Fibroblast of skin of abdomen (primary cell): ENCODE measurements at regions not wholly inside any gene's neighbourhood (a gene's known extent, or its start where the extent isn't known, plus 50 kb on each side); places are given as distances from the start of the nearest gene placed in this dataset.
A peak's percentile ranks its signal among the peaks of the same experiment; 100 is the strongest.
"Not testable (repeated sequence)": the region's sequence is repeated elsewhere in the genome, so short reads cannot be mapped to it uniquely, and the experiment has no call there.

Experiments used
- DNase-seq: peaks from one replicate; pipeline ENCODE4 v3.0.0-alpha.2; 2013

- DNase-seq, result peak; percentile 72
These were observed 103.1 kb upstream of the TBX18 start for GRCh38 chr6:84867521-84867920.

DNA sequence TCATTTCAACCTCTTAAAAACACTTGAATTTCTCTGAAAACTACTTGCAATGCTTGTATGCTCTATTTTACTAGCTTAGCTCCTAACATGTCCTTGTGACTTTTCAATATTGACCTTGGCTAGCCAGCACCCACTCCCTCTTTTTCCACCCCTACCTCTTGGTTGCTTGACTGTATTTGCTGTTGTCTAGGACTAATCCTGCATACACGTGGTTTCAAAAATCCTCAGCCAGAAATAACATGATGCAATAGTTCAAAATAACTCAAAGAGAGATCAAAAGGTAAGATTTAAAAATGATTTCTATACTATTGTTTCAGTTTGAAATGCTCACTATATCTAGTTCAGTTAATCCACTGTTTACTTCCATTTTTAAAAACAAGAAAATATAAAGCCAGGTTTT, 102.3 kb upstream of the TBX18 start:
- DNase-seq, result no peak

- DNase-seq, result not testable (repeated sequence)
These were observed 101.0 kb upstream of the TBX18 start for GRCh38 chr6:84865372-84865771.

GRCh38 chr6:84862843-84863242, 98.4 kb upstream of the TBX18 start:
- DNase-seq, result no peak

DNA sequence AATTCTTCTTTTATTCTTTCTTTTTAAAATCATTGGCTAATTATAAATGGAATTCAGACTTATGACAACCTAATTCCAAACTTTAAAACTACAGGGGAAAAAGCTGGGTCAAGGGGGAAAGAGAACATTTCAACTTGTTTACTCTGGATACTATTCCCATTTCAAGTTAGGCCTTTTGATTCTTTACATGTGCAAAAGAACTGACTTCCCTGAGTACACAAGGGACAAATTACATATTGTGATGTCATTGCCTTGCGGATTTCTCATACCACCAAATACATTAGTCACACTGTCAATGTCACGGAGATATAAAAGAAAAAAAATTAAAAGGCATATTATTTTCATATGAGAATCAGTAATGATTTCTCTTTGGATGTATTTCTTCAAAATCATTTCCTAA, 96.5 kb upstream of the TBX18 start:
- peak; percentile 23 for DNase-seq

DNA sequence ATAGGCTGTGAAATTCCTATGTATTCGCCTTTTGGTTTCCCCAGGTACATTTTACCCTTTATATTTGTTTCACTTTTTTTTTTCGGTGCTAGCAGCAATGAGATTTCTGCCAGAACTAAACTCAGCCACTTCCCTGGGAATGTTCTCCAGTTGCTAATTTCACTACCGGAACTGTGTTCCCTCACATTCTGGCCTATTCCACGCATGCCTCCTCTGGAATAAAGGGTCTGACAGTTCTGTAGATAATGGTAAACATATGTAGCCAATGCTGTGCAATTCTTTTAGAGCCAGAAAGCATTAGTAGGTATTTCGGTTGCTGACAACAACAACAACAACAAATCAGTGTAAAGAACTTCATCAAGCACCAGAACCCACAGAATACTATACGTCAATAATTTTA, 96.1 kb upstream of the TBX18 start:
- no peak for DNase-seq

GRCh38 chr6:84854811-84855400, 90.5 kb upstream of the TBX18 start:
- peak; percentile 71 for DNase-seq

DNA sequence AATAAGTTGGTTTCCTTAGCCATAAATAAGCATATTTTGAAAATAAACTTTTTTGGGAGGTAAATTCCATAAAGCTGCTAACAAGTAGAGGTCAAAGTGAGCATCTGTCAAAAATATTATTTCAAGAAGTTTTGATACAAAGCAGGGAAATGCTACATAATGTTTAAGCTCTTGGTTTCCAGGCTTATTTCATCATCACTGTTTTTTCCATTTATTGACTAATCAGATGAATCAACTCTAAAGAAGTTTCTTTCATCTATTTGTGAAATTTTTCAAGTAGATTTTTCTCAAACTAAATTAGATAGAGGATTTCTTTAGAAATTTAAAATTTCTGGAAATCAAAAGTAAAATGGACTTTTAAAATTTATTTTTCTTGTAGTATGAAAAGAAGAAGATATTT, 89.5 kb upstream of the TBX18 start:
- peak; percentile 32 for DNase-seq

DNA sequence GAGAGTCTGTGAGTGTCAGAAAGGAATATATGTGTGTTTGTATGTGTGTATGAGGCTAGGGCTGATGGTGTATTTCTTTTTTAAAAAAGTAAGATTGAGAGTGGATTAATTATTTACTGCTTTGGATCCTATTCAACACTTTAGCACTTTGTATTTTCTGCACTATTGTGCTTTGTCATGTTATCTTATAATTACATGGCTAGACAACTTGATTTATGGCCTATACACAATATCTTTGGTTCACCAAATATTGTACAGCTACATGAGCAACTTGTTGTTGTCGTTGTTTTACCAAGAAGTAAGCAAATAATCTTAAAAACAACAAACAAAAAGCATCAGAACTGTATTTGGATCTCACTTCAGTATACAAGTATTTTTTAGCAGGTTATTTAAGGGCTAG, 84.6 kb upstream of the TBX18 start:
- no peak for DNase-seq

- DNase-seq, result peak; percentile 63
These were observed 83.2 kb upstream of the TBX18 start for GRCh38 chr6:84847390-84848160.

DNA sequence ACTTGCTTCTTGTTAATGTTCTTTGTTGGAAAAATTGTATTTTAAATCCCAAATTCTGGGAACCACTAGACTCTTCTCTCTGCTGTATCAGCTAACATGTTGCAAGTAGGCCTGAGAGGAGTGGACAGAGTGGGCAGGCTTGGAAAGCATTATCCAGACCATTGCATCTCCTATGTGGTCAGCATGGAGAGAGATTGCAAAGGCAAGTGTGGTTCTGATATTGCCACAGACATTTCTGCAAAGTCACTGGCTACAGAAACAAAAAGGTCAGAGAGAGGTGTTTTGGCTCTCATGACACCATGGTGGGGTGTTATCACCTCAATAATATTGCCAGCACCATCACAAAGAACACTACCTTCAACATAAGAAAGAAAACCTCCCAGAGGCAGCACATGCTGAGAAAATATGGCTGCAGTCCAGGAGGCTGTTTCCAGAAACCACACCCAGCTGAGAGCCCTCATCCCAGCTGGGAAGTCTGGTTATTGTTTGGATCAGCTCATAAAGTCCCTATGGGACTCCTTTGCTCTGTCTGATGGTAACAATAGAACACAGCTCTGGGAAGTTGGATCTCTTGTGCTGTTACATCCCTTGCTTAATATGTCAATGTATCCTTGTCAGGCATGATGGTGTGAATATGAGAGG, 78.2 kb upstream of the TBX18 start:
- DNase-seq, result peak; percentile 23

DNA sequence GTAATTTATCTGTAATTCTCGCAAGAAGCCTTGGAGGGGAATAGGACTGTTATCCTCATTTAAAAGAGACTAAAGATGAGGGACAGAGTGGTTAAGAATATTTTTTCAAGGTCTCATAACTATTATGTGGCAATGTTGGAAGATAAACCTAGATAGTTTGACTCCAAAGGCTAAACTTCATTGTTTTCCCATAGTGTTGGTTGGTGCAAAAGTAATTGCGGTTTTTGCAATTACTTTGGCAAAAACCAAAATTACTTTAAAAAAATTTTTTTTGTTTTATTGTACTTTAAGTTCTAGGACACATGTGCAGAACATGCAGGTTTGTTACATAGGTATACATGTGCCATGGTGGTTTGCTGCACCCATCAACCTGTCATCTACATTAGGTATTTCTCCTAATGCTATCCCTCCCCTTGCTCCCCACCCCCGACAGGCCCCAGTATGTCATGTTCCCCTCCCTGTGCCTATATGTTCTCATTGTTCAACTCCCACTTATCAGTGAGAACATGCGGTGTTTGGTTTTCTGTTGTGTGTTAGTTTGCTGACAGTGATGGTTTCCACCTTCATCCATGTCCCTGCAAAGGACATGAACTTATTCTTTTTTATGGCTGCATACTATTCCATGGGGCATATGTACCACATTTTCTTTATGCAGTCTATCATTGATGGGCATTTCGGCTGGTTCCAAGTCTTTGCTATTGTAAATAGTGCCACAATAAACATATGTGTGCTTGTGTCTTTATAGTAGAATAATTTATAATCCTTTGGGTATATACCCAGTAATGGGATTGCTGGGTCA, 72.9 kb upstream of the TBX18 start:
- not testable (repeated sequence) for DNase-seq

- DNase-seq, result no peak
These were observed 72.0 kb upstream of the TBX18 start for GRCh38 chr6:84836366-84836765.

DNA sequence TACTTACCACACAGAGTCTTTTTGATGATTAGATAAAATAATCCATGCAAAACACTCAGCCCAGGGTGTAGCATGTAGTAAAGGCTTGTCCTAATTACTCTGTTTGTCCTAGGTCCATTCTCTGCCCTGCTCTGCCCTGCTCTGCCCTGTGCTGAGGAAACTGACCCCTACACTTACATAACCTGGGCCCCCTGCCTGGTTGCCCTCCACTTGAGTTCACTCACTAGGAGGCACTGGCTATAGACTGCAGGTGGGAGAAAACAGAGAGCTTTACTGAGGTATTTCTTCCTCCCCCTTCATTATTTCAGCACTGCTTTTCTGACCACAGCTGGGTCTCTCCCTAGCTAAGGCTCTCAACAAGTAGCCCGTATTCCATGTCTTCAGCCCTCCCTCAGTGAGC, 70.9 kb upstream of the TBX18 start:
- no peak for DNase-seq

DNA sequence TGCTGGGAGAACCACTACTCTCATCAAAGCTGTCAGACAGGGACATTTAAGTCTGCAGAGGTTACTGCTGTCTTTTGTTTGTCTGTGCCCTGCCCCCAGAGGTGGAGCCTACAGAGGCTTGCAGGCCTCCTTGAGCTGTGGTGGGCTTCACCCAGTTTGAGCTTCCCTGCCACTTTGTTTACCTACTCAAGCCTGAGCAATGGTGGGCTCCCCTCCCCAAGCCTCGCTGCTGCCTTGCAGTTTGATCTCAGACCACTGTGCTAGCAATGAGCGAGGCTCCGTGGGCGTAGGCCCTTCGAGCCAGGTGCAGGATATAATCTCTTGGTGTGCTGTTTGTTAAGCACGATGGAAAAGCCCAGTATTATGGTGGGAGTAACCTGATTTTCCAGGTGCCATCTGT, 67.5 kb upstream of the TBX18 start:
- not testable (repeated sequence) for DNase-seq

GRCh38 chr6:84825461-84825860, 61.1 kb upstream of the TBX18 start:
- DNase-seq, result peak; percentile 59

DNA sequence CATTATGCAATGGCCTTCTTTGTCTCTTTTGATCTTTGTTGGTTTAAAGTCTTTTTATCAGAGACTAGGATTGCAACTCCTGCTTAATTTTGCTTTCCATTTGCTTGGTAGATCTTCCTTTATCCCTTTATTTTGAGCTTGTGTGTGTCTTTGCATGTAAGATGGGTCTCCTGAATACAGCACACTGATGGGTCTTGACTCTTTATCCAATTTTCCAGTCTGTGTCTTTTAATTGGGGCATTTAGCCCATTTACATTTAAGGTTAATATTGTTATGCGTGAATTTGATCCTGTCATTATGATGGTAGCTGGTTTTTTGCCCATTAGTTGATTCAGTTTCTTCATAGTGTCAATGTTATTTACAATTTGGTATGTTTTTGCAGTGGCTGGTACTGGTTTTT, 56.9 kb upstream of the TBX18 start:
- DNase-seq, result not testable (repeated sequence)

DNA sequence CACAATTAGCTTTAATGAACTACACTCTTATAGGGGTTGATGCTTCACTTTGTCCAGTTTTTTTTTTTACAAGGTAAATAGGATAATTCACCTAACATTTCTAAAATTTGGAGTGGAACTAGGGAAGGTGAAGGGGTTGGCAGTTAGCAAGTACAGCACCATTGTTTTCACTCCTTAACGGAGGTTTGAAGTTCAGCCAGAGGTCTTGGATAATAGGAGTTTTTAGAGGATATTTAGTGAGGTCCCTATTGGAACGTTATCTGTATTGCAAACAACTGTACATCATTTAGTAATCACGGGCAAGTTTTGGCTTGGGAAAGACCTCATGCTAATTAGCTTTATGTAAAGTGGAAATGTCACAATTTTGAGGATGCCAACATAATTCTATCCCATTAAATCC, 52.3 kb upstream of the TBX18 start:
- no peak for DNase-seq

DNA sequence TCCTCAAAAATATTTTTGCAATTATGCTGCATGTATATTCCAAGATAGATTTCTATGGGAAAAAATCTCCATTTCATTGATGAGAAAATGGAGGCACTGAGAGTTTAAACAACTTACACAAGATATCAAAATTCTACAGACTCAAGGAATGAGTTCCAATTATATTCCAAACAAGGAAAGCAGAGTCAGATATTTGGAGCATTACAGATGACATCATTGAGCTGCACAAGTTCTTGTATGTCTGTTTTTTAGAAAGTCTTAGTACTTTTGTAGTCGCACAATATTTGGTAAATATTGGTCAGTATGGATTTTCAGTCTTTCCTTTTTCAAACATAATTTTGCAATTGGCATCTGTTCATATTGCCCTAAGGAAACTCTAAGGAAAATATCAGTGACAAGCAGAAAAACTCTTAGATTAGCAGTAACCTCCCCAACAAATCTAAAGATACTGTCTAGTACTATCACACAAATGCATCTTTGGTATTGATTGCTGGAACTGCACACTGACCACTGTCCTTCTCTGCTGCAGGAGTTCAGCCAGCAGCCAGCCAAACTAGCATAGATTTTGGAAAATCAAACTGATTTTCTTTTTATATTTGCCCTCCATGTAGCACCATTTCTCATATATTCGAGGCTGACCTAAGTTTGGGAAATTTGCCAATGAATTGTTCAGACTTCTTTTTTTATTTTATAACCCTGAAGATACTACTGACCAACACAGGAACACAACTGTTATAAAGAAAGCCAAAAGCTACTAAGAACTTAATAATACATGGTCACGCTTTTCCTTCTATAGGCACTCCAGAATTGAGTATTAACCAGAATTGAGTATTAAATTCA, 51.7 kb upstream of the TBX18 start:
- DNase-seq, result no peak
